H1 (cell line): ENCODE measurements at regions not wholly inside any gene's neighbourhood (a gene's known extent, or its start where the extent isn't known, plus 50 kb on each side); places are given as distances from the start of the nearest gene placed in this dataset.

ENCODE experiments used
- CTCF ChIA-PET: fragments of 300-600 bp; sonication (Branson Sonifier 250); formaldehyde crosslinking; loops from one replicate; lab custom pipeline; 2021; ENCODE audit not compliant: partially characterized antibody; lab: Charles Lee
- POLR2A ChIA-PET: fragments of 300-600 bp; sonication (Branson Sonifier 250); formaldehyde crosslinking; loops from one replicate; lab custom pipeline; 2021; ENCODE audit warnings: inconsistent platforms; ENCODE audit not compliant: partially characterized antibody; lab: Charles Lee
- DNase-seq, 2 experiments: peaks; one replicate each; pipeline versions ENCODE4 v3.0.0 to v3.0.0-alpha.2; 2010 to 2022; ENCODE audit warnings: low spot score in 2 of 2, low read depth in 1 of 2, mixed read lengths in 1 of 2
- FAIRE-seq: peaks from 2 replicates; lab custom pipeline; 2011; peaks lifted over from hg19 to GRCh38; lab: Jason Lieb, UNC
- H2AFZ ChIP-seq: 2 replicates; pipeline ENCODE4 v1.8.1; 2012; ENCODE audit warnings: low read length, inconsistent platforms
- H2AK5ac ChIP-seq: 2 replicates; pipeline ENCODE4 v1.6.1; 2013; ENCODE audit warnings: low read depth, low read length
- H2BK120ac ChIP-seq: replicated peaks from 2 replicates; pipeline ENCODE3; 2013; ENCODE audit warnings: low read depth, low read length, inconsistent platforms
- H2BK12ac ChIP-seq: 2 replicates; pipeline ENCODE4 v1.6.1; 2013; ENCODE audit warnings: low read depth, low read length
- H2BK15ac ChIP-seq: 2 replicates; pipeline ENCODE4 v1.6.1; 2013; ENCODE audit warnings: low read length
- H2BK20ac ChIP-seq: 2 replicates; pipeline ENCODE4 v1.6.1; 2013; ENCODE audit warnings: low read length
- H2BK5ac ChIP-seq: 2 replicates; pipeline ENCODE4 v1.6.1; 2013; ENCODE audit warnings: low read depth, low read length
- H3K14ac ChIP-seq: 2 replicates; pipeline ENCODE4 v1.6.1; 2013; ENCODE audit warnings: inconsistent platforms; ENCODE audit not compliant: insufficient read length
- H3K18ac ChIP-seq: 2 replicates; pipeline ENCODE4 v1.6.1; 2013; ENCODE audit warnings: low read length; ENCODE audit errors: extremely low read depth
- H3K23ac ChIP-seq: 2 replicates; pipeline ENCODE4 v1.6.1; 2013; ENCODE audit warnings: inconsistent platforms; ENCODE audit not compliant: insufficient read length
- H3K23me2 ChIP-seq: 2 replicates; pipeline ENCODE4 v1.6.1; 2013; ENCODE audit warnings: low read depth, low read length
- H3K27ac ChIP-seq: 2 replicates; pipeline ENCODE4 v1.6.1; 2011; ENCODE audit warnings: low read depth, low read length, inconsistent platforms
- H3K27me3 ChIP-seq, 4 experiments: replicated peaks in 1 of 4; 1 replicate in 1 of 4; 2 replicates in 3 of 4; pipeline versions ENCODE4 v1.6.1 to v1.8.1; 2011 to 2013; ENCODE audit warnings: low read length in 3 of 4, mild to moderate bottlenecking in 3 of 4, inconsistent platforms in 2 of 4, mixed read lengths in 2 of 4, moderate library complexity in 1 of 4; ENCODE audit not compliant: control insufficient read depth in 3 of 4, insufficient read depth in 3 of 4; ENCODE audit errors: extremely low read depth in 1 of 4
- H3K36me3 ChIP-seq, 4 experiments: 2 replicates each; pipeline versions ENCODE4 v1.6.1 to v1.8.1; 2011 to 2013; ENCODE audit warnings: mild to moderate bottlenecking in 4 of 4, low read length in 3 of 4, moderate library complexity in 2 of 4, control low read depth in 1 of 4, inconsistent platforms in 1 of 4; ENCODE audit not compliant: insufficient read depth in 4 of 4, control insufficient read depth in 2 of 4
- H3K4ac ChIP-seq: replicated peaks from 2 replicates; pipeline ENCODE3; 2013; ENCODE audit warnings: low read length, low read depth, mixed read lengths, inconsistent platforms; ENCODE audit not compliant: insufficient read length
- H3K4me1 ChIP-seq, 4 experiments: replicated peaks in 1 of 4; 1 replicate in 1 of 4; 2 replicates in 3 of 4; pipeline versions ENCODE4 v1.6.1 to v1.8.1; 2011 to 2013; ENCODE audit warnings: low read length in 3 of 4, inconsistent platforms in 2 of 4, mixed read lengths in 1 of 4; ENCODE audit not compliant: insufficient read depth in 4 of 4, control insufficient read depth in 3 of 4
- H3K4me2 ChIP-seq, 2 experiments: 2 replicates each; pipeline versions ENCODE4 v1.6.1 to v1.8.1; 2011 to 2013; ENCODE audit warnings: low read depth in 2 of 2, low read length in 2 of 2, control low read depth in 1 of 2, inconsistent platforms in 1 of 2, mild to moderate bottlenecking in 1 of 2; ENCODE audit not compliant: insufficient read depth in 1 of 2
- H3K4me3 ChIP-seq, 4 experiments: fragments of 200-600, 300-600 bp in 1 of 4; sonication (generic), shearing (Covaris generic), sonication (Bioruptor Twin) in 1 of 4; 2 replicates each; pipeline versions ENCODE4 v1.5.1 to v1.8.1; 2011 to 2016; ENCODE audit warnings: low read length in 4 of 4, low read depth in 3 of 4, control low read depth in 2 of 4, inconsistent platforms in 2 of 4, mild to moderate bottlenecking in 2 of 4, mixed read lengths in 1 of 4, moderate library complexity in 1 of 4; ENCODE audit not compliant: insufficient read depth in 2 of 4; ENCODE audit errors: extremely low read depth in 1 of 4
- H3K56ac ChIP-seq: replicated peaks from 2 replicates; pipeline ENCODE3; 2013; ENCODE audit warnings: low read depth, mild to moderate bottlenecking, mixed read lengths, low read length, inconsistent platforms; ENCODE audit not compliant: insufficient read length
- H3K79me1 ChIP-seq: 2 replicates; pipeline ENCODE4 v1.6.1; 2013; ENCODE audit warnings: low read depth, low read length, control low read depth
- H3K79me2 ChIP-seq, 2 experiments: 2 replicates each; pipeline versions ENCODE4 v1.6.1 to v1.8.1; 2012 to 2013; ENCODE audit warnings: low read length in 2 of 2, mild to moderate bottlenecking in 2 of 2, inconsistent platforms in 1 of 2; ENCODE audit not compliant: insufficient read depth in 2 of 2, control insufficient read depth in 1 of 2
- H3K9ac ChIP-seq, 4 experiments: replicated peaks in 1 of 4; 1 replicate in 1 of 4; 2 replicates in 3 of 4; pipeline versions ENCODE4 v1.6.1 to v1.8.1; 2011 to 2013; ENCODE audit warnings: low read depth in 3 of 4, low read length in 3 of 4, control low read depth in 2 of 4, mild to moderate bottlenecking in 2 of 4, moderate library complexity in 2 of 4, inconsistent platforms in 1 of 4; ENCODE audit errors: extremely low read depth in 1 of 4
- H3K9me3 ChIP-seq, 2 experiments: 2 replicates each; pipeline versions ENCODE4 v1.6.1 to v1.8.1; 2012 to 2013; ENCODE audit warnings: mild to moderate bottlenecking in 2 of 2, moderate library complexity in 2 of 2, control low read depth in 1 of 2, inconsistent platforms in 1 of 2, low read depth in 1 of 2, low read length in 1 of 2, mixed read lengths in 1 of 2; ENCODE audit not compliant: insufficient read depth in 2 of 2
- H4K20me1 ChIP-seq, 2 experiments: replicated peaks in 1 of 2; 2 replicates each; pipeline versions ENCODE3 to v1.8.1; 2011 to 2013; ENCODE audit warnings: inconsistent platforms in 2 of 2, low read length in 2 of 2, mild to moderate bottlenecking in 1 of 2; ENCODE audit not compliant: insufficient read depth in 2 of 2, control insufficient read depth in 1 of 2
- H4K5ac ChIP-seq: 2 replicates; pipeline ENCODE4 v1.6.1; 2013; ENCODE audit warnings: low read length, low read depth, mixed read lengths, inconsistent platforms; ENCODE audit not compliant: insufficient read length
- H4K8ac ChIP-seq: 2 replicates; pipeline ENCODE4 v1.8.0; 2013; ENCODE audit warnings: mild to moderate bottlenecking, moderate library complexity, low read length, inconsistent platforms; ENCODE audit not compliant: insufficient read depth; ENCODE audit errors: extremely low read depth
- H4K91ac ChIP-seq: replicated peaks from 2 replicates; pipeline ENCODE3; 2013; ENCODE audit warnings: low read length, mixed read lengths, inconsistent platforms; ENCODE audit not compliant: insufficient read length
- CBX5 ChIP-seq: fragments of 300-800, 300-1000 bp; sonication (generic); IDR thresholded peaks from 2 replicates; pipeline ENCODE4 v1.7.1; 2016; ENCODE audit warnings: antibody characterized with exemption, low read length, low read depth
- CBX8 ChIP-seq: fragments of 300-800, 300-1000 bp; sonication (generic); IDR thresholded peaks from 2 replicates; pipeline ENCODE4 v1.7.1; 2016; ENCODE audit warnings: low read depth, low read length, borderline replicate concordance
- GABPA ChIP-seq: IDR thresholded peaks from 2 replicates; pipeline ENCODE4 v1.6.1; 2011; ENCODE audit warnings: mild to moderate bottlenecking, low read length, moderate library complexity, borderline replicate concordance; ENCODE audit not compliant: insufficient read depth
- GTF2F1 ChIP-seq: IDR thresholded peaks from 2 replicates; pipeline ENCODE4 v1.6.1; 2012; ENCODE audit warnings: low read depth, low read length, improper control_type of control experiment, borderline replicate concordance
- JUND ChIP-seq: IDR thresholded peaks from 2 replicates; pipeline ENCODE4 v1.6.1; 2011; ENCODE audit warnings: mild to moderate bottlenecking, improper control_type of control experiment, low read length
- POLR2A ChIP-seq, 2 experiments: IDR thresholded peaks; 1 replicate in 1 of 2; 2 replicates in 1 of 2; pipeline ENCODE4 v1.6.1; 2011; ENCODE audit warnings: low read depth in 2 of 2, low read length in 2 of 2, mild to moderate bottlenecking in 2 of 2; ENCODE audit errors: control extremely low read depth in 1 of 2
- RXRA ChIP-seq: IDR thresholded peaks from 2 replicates; pipeline ENCODE4 v1.6.1; 2011; ENCODE audit warnings: low read depth, mild to moderate bottlenecking, low read length, moderate library complexity; ENCODE audit not compliant: insufficient read depth
- SIX5 ChIP-seq: IDR thresholded peaks from 2 replicates; pipeline ENCODE4 v1.6.1; 2011; ENCODE audit warnings: mild to moderate bottlenecking, low read depth, low read length
- SRF ChIP-seq: IDR thresholded peaks from 2 replicates; pipeline ENCODE4 v1.6.1; 2011; ENCODE audit warnings: mild to moderate bottlenecking, low read depth, low read length, moderate library complexity
- TAF1 ChIP-seq: IDR thresholded peaks from 2 replicates; pipeline ENCODE4 v1.6.1; 2011; ENCODE audit warnings: mild to moderate bottlenecking, low read depth, low read length
- TAF7 ChIP-seq: optimal IDR thresholded peaks from 2 replicates; pipeline ENCODE3; 2011; ENCODE audit warnings: low read depth, mild to moderate bottlenecking, inconsistent platforms, low read length, moderate library complexity, borderline replicate concordance
- WGBS, 2 experiments: shearing (Covaris generic) in 1 of 2; methylation state at CpG; one replicate each; pipeline versions ENCODE4 v1.1.6 to v1.1.7; 2013 to 2015; ENCODE audit warnings: low lambda C conversion rate in 2 of 2, mixed read lengths in 2 of 2, inconsistent platforms in 1 of 2, low coverage in 1 of 2, missing lambda C conversion rate in 1 of 2; ENCODE audit not compliant: insufficient replicate concordance in 2 of 2, insufficient coverage in 1 of 2, insufficient read length in 1 of 2; ENCODE audit errors: extremely low coverage in 1 of 2, missing lambda C conversion rate in 1 of 2; 5-methylcytosine and 5-hydroxymethylcytosine counted together
- TF ChIP-seq, protein P1 (sequence below): IDR thresholded peaks from 2 replicates; pipeline ENCODE4 v1.6.1; 2011; ENCODE audit warnings: low read depth, mild to moderate bottlenecking, low read length; ENCODE audit not compliant: insufficient read depth
- TF ChIP-seq, protein P2 (sequence below), 3 experiments: IDR thresholded peaks; 1 replicate in 2 of 3; 2 replicates in 1 of 3; pipeline versions ENCODE4 v1.5.1 to v1.6.1; 2011; ENCODE audit warnings: low read length in 3 of 3, mild to moderate bottlenecking in 3 of 3, inconsistent platforms in 2 of 3, low read depth in 1 of 3, moderate library complexity in 1 of 3; ENCODE audit not compliant: insufficient read depth in 1 of 3; ENCODE audit errors: control extremely low read depth in 1 of 3

DNA sequence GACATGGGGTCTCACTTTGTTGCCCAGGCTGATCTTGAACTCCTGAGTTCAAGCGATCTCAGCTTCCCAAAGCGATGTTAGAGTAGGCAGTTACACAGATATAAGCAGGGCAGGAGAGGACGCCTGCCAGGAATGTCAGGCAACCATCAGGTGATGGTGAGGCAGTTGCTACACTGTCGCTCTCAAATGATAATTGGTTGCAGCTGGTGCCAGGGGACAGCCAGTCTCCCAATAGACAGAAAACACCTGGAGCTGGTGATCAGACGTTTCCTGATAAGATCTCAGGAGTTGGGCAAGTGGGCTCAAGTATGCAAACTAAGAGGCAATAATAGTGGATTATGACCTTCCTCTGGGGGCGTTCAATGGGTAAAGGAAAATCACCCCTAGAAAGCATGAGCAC is 163.1 kb upstream of the RGPD4 start:
- Histone ChIP-seq H3K23ac (no peak overlapping the region), H3K4me3 (no peak overlapping the region), H2BK120ac (no peak overlapping the region), H2BK15ac (no peak overlapping the region), H4K5ac (no peak overlapping the region), H3K4me1 (no peaks in the 10 kb centered on the region), H3K18ac (no peak overlapping the region), H4K20me1 (no peaks in the 10 kb centered on the region), H3K36me3 (no peaks in the 10 kb centered on the region), H3K4ac (no peak overlapping the region), H2BK12ac (no peak overlapping the region), H3K14ac (no peak overlapping the region), H3K23me2 (no peaks in the 10 kb centered on the region), H3K4me2 (no peak overlapping the region), H3K9ac (no peak overlapping the region), H3K56ac (no peak overlapping the region), H4K8ac (no peak overlapping the region), H3K27me3 (no peaks in the 10 kb centered on the region), H2AK5ac (no peak overlapping the region), H4K91ac (no peak overlapping the region), H3K79me2 (no peaks in the 10 kb centered on the region), H3K27ac (no peak overlapping the region), H2BK20ac (no peak overlapping the region), H2BK5ac (no peak overlapping the region), H3K9me3 (no peaks in the 10 kb centered on the region), H3K79me1 (no peaks in the 10 kb centered on the region), H2AFZ (no peak overlapping the region)
- ChIA-PET CTCF (interaction anchor here (1.4 kb wide), 1 partner anchor 15 kb away, joined by 4 read pairs; no protein-coding TSS in a partner anchor), POLR2A (no interaction called here)
- no peak for DNase-seq
- no peak for FAIRE-seq
- 90% methylated on average over 6 of the region's 6 CpGs; no CpG with 5 or more reads in 1 of the 2 experiments for WGBS, 2 experiments
- TF ChIP-seq CBX5 (no peak), GTF2F1 (no peak), RXRA (no peak), CBX8 (no peak), SRF (no peak), JUND (no peak), POLR2A (IDR thresholded peaks at IDR 0.05; ENCODE audit: control extremely low read depth in 1 of 2, low read depth in 2 of 2, low read length in 2 of 2) (no peak), TAF1 (no peak), GABPA (no peak), TAF7 (no peak), SIX5 (no peak)
- TF ChIP-seq, protein P1, sequence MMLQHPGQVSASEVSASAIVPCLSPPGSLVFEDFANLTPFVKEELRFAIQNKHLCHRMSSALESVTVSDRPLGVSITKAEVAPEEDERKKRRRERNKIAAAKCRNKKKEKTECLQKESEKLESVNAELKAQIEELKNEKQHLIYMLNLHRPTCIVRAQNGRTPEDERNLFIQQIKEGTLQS = no peak
- TF ChIP-seq, protein P2, sequence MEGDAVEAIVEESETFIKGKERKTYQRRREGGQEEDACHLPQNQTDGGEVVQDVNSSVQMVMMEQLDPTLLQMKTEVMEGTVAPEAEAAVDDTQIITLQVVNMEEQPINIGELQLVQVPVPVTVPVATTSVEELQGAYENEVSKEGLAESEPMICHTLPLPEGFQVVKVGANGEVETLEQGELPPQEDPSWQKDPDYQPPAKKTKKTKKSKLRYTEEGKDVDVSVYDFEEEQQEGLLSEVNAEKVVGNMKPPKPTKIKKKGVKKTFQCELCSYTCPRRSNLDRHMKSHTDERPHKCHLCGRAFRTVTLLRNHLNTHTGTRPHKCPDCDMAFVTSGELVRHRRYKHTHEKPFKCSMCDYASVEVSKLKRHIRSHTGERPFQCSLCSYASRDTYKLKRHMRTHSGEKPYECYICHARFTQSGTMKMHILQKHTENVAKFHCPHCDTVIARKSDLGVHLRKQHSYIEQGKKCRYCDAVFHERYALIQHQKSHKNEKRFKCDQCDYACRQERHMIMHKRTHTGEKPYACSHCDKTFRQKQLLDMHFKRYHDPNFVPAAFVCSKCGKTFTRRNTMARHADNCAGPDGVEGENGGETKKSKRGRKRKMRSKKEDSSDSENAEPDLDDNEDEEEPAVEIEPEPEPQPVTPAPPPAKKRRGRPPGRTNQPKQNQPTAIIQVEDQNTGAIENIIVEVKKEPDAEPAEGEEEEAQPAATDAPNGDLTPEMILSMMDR (IDR thresholded peaks at IDR 0.05; ENCODE audit: control extremely low read depth in 1 of 3, insufficient read depth in 1 of 3, low read depth in 1 of 3, low read length in 3 of 3) = no peak
